EL (cell line): ENCODE measurements at regions not wholly inside any gene's neighbourhood (a gene's known extent, or its start where the extent isn't known, plus 50 kb on each side); places are given as distances from the start of the nearest gene placed in this dataset.
A peak's percentile ranks its signal among the peaks of the same experiment; 100 is the strongest.

Experiments
- DNase-seq: peaks from one replicate; pipeline ENCODE4 v3.0.0-alpha.2; 2016

GRCh38 chr12:93183940-93184671 lies 193.6 kb upstream of the NUDT4 start:
- DNase-seq, result peak; percentile 28

GRCh38 chr12:93184672-93185368 lies 192.9 kb upstream of the NUDT4 start:
- DNase-seq, result peak; percentile 31

DNA sequence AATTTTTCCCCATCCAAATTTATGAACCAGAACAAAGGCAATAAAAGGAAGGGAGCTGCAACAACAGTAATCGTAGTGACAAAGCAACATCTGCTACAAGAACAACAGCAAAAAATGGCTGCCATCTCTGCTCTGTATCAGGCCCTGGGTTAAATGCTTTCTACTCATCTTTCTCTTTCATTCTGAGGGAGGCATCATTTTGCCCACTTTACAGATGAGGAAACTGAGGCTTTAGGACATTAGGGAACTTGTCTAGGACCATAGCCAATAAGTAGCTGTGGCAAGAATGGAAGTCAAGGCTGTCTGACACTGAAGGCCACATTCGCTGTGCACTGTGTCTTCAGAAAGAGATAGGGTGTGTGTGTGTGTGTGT lies 192.4 kb upstream of the NUDT4 start:
- no peak for DNase-seq

DNA sequence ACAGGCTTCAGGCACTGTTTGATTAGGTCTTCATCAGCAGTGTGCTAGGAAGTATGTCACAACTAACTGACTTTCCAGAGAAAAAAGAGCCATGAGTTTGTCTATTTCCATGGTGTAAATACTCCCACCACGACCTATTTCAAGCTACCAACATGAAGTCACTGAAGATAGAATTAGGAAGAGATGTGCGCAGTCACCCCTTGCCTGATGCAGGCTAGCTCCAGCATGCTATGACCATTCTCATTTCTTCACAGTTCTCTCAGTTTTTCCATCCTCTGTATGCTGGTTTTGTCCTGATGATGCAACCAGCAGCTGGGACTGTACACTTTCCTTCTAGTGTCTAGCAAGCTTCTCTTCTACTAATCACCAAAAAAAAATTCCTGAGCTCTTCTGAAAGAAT lies 191.6 kb upstream of the NUDT4 start:
- no peak for DNase-seq

GRCh38 chr12:93186621-93187020 lies 191.1 kb upstream of the NUDT4 start:
- DNase-seq, result no peak

DNA sequence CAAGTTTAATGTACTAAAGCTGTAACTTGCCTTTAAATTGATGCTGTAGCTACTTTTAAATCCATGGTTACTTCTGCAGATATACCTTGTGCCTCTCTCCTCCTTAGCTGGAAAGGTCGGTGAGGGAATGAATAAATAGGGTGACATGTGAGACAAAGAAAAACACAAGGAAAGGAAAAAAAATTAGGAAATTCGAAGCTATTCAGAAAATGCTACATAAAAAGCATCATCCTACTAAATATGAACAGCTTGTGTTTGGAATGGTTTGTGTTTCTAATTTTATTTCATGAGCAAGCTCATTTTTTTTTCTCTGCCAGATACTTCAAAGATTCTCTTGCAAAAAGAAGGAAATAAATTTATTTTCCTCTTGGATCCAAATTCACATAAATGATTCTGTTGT lies 186.3 kb upstream of the NUDT4 start:
- DNase-seq, result no peak

GRCh38 chr12:93191956-93192355 lies 185.8 kb upstream of the NUDT4 start:
- DNase-seq, result peak; percentile 53

GRCh38 chr12:93192878-93193277 lies 184.8 kb upstream of the NUDT4 start:
- DNase-seq, result no peak

DNA sequence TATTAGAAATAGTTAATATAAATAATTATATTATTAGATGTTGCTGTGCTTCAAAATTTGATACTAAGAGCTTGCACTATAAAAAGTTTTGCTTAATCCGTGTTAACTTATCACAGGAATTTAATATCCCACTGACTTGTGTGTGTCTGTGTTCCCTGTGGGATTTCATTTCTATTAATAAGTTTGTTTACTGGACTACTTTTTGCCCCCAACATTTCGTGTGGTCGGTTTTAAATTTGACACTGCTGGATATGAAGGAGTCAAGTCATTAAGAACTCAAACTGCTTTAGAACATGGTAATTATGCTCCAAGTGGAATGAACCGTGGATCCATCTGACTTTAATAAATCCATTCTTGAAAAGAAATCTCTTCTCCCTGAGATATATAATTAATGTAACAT lies 182.2 kb upstream of the NUDT4 start:
- DNase-seq, result no peak

DNA sequence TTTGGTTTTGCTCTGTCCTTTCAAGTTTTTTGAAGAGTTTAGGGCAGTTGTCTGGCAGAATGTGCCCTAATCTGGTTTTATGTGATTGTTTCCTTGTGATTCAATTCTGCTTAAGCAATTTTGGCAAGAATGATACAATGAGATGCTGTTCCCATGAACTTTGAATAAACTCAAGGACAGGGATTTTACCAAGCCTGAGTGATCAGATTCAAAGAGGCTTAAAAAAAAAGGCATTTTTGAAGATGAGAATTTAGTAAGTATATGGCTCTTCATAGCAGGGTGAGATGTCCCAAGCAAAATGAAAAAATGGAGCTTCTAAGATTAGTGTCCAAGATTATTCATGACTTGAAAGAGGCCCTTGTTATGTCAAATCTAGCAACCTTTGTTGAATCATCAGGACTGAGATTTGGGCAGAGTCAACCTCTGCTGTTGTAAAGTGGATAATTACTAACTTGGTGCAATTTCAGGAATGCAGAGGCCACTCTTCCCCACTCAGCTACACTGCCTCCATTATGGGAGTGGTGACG lies 180.6 kb upstream of the NUDT4 start:
- peak; percentile 61 for DNase-seq

DNA sequence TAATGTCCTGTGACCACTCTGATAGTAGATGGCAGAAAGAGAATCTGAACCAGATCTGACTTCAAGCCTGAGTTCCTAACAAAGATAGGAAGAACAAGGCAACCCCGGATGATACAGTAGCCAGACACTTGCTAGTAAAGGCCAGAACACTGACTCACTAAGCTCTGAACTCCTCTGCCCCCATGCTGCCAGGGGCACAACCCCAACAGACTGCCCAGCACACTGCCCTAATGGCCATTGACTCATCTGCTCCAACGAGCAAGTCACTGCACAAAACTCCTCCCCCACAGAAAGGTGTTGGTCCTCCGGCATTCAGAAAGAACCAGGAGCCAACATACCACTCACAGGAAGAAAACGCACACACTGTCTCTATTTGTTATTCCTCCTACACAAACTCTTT lies 179.6 kb upstream of the NUDT4 start:
- peak; percentile 94 for DNase-seq

GRCh38 chr12:93199831-93200236 lies 177.9 kb upstream of the NUDT4 start:
- DNase-seq, result no peak

- DNase-seq, result no peak
Measured at GRCh38 chr12:93200291-93200917, 177.3 kb upstream of the NUDT4 start.

DNA sequence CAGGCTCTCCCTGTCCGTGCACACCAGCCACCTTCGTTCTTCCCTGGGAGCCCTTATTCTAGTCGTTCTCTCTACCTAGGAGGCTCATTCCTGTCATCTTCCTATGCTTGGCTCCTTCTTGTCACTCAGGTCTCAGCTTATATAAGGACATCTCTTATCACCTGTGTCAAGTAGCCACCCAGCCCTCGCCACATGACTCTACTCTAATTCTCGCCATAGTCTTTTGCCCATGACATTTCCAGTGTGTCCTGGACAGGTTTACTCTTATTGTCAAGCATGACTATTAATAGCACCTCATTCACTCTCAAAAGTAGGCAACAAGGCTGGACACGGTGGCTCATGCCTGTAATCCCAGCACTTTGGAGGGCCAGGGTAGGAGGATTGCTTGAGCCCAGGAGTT lies 175.7 kb upstream of the NUDT4 start:
- DNase-seq, result no peak

DNA sequence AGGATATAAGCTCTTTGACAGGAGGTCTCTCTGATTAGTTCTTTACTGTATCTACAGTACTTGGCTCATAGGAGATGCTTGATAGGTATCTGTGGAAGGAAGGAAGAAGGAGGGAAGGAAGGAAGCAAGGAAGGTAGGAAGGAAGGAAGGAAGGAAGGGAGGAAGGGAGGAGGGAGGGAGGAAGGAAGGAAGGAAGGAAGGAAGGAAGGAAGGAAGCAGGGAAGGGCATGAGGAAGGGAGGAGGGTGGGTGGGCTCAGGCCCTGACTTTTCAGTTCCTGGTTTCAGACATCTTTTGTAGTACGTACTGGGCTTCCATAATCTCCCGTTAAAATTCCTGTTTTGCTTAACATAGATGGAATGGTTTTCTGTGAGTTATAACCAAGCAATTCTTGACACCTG lies 175.0 kb upstream of the NUDT4 start:
- no peak for DNase-seq

GRCh38 chr12:93203361-93203760 lies 174.4 kb upstream of the NUDT4 start:
- no peak for DNase-seq

DNA sequence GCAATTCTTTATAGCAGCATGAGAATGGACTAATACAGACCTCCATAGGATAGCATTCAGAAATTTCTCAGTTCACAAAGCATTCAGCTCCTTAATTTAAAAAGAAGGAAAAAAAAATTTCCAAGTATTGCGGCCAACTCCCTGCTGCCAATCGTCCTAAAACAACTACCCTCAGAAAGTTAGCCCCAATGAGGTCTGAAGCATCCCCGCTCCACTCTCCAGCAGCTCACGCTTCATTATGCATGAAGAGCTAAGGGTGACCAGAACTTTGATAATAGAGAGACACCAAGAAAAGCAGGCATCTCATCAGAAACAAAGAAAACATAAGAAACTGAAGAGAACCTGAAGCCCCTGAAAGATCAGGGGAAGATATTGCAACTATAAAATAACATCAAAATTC lies 172.8 kb upstream of the NUDT4 start:
- DNase-seq, result no peak

DNA sequence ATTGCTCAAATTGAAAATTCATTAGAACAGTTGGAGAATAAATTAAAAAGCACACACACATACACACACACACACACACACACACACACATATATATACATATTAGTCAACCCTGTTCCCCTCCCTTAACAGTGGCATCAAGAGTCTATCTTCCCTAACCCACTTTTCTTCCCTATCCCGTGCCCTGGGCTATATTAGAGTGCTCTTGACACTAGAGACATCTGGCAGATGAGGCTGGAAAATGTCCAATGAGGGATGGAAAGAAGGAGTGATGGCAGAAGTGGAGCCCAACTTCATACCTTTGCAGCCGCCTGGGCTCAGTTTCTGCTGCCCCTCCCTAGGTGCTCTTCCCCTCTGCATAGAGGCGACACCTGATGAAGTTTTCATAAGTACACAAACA lies 172.4 kb upstream of the NUDT4 start:
- no peak for DNase-seq

- DNase-seq, result no peak
Measured at GRCh38 chr12:93208011-93208410, 169.7 kb upstream of the NUDT4 start.

DNA sequence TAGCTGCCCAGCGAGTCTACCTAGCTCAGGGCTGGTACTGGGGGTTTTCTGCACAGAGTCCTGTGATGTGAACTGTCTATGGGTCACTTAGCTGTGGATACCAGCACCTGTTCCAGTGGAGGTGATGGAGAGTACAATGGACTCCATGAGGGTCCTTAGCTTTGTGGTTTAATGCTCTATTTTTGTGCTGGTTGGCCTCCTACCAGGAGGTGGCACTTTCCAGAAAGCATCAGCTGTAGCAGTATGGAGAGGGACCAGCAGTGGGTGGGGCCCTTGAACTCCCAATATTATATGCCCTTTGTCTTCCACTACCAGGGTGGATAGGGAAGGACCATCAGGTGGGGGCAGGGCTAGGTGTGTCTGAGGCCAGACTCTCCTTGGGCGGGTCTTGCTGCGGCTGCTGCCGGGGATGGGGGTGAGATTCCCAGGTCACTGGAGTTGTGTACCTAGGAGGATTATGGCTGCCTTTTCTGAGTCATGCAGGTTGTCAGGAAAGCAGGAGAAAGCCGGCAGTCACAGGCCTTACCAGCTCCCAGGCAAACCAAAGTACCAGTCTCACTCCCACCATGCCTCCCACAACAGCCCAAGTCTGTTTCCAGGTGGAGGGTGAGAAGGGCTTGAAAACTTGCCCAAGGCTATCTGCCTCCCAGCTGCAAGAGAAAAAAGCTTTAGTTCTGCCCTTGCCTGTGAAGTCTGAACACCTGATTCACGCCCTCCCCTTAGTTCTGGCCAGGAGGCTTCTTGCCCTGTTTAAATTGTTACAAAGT lies 163.0 kb upstream of the NUDT4 start:
- no peak for DNase-seq

GRCh38 chr12:93215290-93215678 lies 162.4 kb upstream of the NUDT4 start:
- no peak for DNase-seq

- no peak for DNase-seq
Measured at GRCh38 chr12:93219947-93220346, 157.8 kb upstream of the NUDT4 start.

- no peak for DNase-seq
Measured at GRCh38 chr12:93221841-93222240, 155.9 kb upstream of the NUDT4 start.
